HG02884 (cell line): ENCODE measurements at regions not wholly inside any gene's neighbourhood (a gene's known extent, or its start where the extent isn't known, plus 50 kb on each side); places are given as distances from the start of the nearest gene placed in this dataset.
"Not testable (repeated sequence)": the region's sequence is repeated elsewhere in the genome, so short reads cannot be mapped to it uniquely, and the experiment has no call there.

Source experiments
- ATAC-seq: cut with Tn5 transposase; IDR thresholded peaks from one replicate; pipeline ENCODE4 v1.9.1; 2021; ENCODE audit warnings: mild to moderate bottlenecking, moderate library complexity; ENCODE audit not compliant: unreplicated experiment

DNA sequence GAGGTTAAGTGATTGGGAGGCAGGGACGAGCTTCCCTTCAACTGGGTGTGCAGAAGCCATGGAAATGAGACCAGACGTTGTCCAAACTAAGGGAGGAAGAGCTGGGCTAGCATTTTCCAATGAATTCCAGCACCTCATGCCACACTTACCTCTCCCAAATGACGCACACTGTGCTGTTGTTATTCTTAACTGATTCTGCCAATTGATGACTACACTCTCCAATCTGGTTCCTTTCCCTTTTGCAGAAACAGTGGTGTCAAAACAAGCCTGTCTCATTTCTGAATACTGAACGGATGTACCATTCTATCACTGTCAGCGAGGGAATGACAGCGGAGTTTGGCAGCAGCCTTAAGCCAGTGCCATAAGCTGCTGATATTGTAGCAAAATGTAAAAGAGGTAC lies 380.5 kb upstream of the HNRNPA3 start:
- ATAC-seq: no peak

DNA sequence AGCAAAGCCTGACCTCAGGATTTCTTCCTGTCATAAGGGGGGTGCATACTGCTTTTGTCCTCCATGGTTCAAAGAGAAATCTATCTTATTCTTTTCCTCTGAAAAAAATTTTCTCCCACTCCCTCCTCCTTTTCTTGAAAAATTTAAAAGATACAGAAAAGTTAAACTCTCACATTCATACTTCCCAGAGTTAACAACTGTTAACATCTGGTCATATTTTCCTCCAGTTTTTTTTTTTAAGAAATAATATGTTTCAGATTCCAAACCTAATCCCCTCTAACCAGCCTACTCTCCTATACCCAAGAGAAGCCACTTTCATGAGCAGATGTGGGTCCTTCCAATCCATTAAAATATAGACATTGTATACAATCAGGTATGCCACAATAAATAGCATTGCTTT lies 378.9 kb upstream of the HNRNPA3 start:
- no peak for ATAC-seq

DNA sequence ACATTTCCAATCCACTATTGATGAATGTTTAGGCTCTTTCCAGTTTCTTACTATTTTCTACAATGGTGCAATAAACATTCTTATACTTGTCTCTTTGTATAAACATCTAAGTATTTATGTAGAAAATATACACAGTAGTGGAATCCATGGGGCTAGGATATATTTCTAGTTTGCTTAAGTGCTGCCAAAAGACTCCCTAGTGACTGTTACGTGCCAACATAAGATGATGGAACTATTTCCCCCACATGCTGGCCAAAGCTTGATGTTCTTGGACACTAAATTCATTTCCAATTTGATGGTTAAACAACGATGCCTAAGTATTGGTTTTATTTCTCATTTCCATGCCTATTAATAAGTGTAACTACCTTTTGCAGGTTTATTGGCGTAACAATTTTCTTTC lies 378.4 kb upstream of the HNRNPA3 start:
- no peak for ATAC-seq

DNA sequence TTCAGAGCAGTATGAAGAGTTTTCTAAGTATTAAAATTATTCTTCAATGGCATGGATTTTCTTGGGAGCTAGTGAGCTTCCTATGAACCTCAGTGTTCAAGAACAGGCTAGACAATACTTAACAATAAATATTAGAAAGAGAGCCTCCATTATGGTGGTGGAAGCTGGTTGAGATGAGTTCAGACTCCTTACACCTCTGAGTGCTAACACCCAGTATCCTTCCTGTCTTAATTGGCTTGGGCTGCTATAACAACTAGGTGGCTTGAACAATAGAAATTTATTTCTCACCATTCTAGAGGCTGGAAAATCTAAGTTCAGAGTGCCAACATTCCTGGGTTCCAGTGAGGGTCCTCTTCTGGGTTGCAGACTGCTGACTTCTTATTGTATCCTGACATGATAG lies 369.4 kb upstream of the HNRNPA3 start:
- ATAC-seq: no peak

DNA sequence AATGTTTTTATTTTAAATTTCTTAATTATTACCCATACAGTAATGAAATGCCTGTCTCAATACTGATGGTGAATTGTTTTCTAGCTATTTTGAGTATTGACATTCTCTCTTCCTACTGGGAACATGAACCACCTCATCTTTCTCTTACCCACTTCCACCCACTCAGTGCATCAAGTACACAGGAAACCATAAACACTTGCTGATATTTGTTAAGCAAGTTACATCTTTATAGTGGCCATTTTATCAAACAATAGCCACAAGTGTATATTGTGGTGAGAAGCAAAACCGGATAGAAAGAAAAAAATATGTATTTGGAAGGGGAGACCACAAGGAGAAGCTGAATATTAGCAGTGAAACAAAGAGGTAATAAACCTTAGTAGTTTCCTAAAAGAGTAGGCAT lies 368.1 kb upstream of the HNRNPA3 start:
- no peak for ATAC-seq

DNA sequence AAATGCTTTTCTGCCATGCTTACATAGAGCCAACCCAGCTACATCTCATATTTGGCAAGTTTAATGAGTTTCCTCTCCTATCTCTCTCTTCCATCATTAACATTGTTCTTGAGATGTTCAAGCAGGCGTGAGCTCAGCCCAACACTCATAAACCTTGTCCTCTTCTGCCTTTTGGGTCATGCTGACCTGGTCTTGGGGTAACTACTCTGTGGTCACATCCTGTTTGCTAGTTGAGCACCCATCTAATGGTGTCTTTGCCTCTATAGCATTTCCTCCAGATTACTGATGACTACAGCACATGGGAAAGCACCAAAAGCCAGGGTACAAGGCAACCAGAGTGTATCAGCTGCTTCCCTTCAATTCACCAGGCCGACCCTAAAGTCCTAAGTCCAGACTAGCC lies 366.9 kb upstream of the HNRNPA3 start:
- ATAC-seq: no peak

DNA sequence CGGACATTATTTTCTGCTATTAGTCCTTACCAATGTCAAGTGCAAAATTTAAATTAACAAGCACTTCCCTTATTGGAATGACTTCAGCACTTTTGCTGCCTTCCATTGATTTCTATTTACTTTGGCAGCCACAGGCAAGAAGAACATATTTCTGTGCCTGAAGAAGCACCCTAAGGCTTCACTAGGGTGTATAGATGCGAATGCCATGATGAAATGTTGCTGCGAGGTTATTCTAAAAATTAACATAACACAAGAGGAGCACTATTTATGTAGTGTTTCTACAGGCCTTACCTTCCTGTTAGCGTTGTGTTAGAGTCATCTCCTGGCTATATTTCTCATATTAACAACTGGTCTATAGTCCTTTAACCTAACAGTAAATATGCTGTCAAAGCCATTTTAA lies 365.0 kb upstream of the HNRNPA3 start:
- ATAC-seq: no peak

DNA sequence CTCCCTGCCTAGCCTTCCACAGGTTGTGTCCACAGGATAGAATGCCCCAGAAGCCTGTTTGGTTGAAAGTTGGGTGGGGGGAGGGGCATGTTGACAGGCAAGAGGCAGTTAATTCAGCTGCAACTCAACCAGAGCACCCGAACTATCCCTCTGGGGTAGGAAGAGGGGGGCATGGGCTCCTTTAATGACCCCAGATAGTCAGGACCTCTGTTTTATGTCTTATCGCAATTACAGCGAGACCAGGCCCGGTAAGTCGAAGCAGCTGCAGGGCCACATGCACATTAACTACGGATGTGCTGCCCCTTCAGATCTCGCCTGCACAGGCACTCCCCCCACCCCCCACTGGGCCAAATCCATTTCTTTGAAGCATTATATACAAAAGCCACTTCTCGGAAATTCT lies 363.8 kb upstream of the HNRNPA3 start:
- no peak for ATAC-seq

DNA sequence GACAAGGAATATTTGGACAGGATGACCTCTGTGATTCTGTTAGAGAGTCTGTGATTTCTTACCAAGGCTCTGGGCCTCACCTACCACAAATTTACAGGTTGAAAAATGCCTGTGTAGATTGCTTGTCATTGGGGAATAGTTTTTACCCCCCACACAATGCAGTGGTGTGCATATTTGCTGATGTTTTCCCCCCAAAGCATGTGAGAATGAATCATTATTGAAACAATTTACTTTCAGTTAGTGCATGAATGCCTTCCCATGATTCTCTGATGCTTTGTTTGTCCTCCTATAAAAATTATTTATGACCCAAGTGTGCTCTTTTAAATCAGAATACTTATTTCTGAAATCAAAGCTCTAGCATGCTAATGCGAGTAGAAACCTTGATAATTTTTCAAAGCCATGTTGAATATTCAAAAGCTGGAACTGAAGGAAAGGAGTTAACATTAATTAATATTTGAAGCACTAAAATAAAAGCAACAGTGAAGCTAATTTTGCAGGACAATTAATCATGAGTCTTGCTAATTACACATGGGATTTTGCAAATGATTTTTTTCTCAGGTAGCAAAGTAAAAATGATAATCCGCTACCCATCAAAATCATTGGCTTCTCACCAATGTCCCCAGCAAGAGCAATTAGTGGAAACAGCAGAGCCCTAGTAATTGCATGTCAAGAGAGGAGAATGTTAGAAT lies 361.2 kb upstream of the HNRNPA3 start:
- ATAC-seq: no peak

DNA sequence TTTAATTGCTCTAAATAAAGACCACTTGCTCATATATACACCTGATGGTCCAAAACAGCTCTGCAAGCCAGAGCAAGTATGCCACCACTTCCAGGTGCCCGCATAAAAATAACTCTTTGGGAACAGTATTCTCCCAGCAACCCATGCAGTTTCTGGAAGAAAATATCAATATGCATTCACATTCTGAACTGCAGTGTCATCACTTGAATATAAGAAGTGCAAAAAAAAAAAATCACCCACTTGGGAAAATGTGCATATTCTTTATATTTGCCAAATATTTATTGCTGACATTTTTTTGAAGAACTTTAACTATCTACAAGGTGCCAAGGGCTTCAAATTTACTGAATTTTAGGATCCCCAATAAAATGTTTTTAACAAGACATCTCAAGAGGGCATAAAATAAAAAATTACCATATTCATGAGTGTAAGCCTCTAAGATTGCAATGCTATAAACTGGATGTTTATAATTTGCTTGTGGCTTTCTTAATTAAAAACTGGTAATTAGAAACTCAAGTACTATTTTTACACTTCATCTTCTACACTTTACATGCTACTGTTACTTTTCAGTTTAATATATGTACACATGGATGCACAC lies 360.6 kb upstream of the HNRNPA3 start:
- no peak for ATAC-seq

DNA sequence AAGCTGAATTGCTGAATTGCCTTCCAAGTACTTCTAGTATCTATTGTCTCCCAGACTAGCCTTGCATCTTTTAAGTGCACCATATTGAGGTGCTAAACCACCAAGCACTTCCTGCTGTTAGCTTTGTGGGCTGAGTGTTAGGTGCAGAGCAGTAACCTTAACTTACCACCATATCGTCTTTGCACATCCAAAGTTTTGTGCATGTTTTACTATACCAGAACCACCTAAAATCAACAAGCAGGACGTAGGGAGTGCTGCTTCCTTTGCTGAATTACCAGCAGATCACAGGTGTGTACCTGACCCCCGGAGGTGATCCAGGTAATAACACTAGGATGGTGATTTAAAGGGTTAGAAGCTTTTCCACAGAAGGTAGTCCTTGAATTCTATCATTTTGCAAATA lies 359.9 kb upstream of the HNRNPA3 start:
- no peak for ATAC-seq

DNA sequence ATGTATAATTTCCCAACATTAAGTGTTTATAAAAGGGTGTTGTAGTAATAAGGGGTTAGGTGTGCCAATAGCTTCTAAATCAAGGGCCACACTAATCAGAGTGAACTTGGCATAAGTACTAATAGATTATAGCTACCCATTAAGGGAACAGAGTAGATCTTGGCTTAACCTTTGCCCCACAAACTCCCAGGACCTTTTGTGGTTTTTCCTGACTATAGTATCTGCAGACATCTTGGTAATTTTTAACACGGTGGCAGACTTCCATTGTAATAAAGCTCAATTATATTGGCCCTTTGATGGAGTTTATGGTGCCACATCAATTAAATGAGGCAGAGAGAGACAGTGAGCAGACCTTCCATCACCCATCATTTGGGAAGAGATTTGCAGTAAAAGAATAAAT lies 358.5 kb upstream of the HNRNPA3 start:
- no peak for ATAC-seq

DNA sequence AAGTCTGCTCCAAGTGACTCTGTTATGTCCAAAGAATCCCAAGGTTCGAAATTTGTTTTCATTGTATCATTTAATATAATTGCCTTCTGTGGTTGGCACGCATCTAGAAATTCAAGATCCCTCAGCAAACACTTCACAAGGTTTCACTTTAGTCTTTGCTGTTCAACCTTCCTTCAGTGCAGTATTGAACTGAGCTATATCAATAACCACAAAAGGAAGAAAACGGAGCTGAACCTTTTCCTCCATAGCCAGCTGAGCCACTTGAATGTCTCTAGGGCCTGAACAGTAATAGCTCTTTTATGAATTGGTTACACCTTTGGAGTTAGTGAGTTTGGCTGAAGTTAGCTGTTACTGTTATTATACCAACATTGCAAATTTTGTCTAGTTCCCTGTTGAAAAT lies 357.7 kb upstream of the HNRNPA3 start:
- no peak for ATAC-seq

DNA sequence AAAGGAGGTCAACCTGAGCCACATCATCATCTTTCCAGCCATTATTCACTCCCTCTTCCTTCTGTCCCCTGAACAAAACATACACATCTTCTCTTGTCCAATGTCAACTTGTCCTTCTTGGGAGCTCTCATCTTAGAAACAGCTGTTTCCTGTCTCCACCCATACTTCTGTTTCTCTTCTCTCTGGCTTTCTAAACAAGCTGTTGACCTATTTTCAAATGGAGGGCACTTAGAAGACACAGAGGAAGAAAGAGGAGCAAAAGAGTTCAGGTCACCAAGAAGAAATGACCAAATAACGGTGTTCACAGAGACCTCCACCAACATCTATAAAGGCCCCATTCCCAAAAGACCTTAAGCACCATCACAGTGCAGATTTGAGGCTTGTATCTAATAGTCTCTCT lies 355.9 kb upstream of the HNRNPA3 start:
- no peak for ATAC-seq

DNA sequence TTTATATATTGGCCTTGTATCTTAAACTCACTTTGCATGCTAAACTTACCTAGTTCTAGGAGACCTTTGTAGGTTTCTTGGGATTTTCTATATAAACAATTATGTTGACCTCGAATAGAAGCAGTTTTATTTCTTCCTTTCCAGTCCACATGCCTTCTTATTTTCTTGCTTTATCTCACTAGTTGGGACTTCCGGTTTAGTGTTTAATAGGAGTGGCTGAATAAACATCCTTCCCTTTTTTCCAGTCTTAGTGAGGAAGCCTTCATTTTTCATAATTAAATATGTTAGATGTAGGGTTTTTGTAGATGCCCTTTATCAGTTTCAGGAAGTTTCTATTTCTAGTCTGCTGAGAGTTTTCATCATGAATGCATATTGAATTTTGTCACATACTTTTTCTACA lies 347.3 kb upstream of the HNRNPA3 start:
- ATAC-seq: no peak

DNA sequence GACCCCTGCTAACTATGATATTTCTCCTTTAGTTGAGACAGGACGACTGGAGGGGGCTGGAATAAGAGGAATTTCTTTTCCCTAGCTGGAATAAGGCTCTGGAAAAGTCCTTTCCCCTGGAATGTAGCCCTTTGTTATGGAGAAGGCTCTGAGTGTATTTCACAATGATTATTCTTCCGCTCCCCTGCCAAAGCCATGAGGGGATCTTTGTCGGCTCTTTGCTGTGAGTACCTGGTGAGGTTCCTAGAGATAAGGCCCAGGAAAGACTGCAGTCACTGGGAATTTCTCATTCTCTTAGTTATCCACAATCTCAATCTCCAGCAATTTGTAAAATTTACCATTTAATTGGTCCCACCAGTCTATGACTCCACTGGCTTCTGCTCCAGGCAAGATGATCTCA lies 340.2 kb upstream of the HNRNPA3 start:
- ATAC-seq: no peak

DNA sequence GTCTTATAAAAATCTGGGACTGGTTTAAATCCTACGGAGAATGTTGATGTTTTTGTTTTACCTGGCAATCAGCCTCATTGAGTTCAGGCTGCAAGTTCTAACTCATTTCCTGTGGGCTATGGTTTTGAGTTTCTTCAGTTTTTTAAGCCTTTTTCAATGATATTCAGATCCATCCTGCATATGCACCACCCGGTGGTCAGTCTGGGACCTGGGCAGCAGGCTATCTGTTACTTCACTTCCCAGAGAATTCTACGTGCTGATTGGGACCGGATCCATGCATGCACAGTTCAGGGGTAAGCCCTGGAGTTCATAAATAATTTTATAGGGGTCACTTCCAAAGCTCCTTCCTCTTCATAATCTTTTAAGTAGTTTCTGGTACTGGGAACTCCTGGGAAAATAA lies 339.2 kb upstream of the HNRNPA3 start:
- no peak for ATAC-seq

DNA sequence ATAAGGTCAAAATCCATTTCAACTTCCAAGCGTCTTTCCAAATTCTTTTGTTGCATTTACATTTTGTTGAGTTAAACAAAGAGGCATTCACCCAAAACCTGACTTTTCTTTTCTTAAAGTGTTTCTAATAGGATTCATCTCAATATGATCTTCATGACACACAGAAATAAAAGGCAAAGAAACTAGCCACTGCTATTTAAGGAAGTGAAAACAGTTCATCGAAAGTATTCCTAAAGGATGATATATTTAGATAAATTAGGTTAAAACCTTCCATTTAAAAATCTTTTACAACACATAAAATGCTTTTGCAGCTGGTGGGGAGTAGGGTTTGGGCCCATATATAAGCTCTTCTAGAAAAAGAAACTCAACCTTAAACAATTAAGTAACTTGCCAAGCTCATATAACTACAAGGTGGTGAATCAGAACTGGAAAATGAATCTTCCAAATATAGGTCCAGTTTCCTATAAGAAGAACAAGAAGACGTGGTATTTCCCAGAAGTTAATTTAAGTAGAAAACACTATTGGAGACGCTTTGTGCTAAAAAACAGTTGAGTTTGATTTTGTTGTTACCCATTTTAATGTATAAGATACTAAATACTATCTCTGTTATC lies 336.0 kb upstream of the HNRNPA3 start:
- no peak for ATAC-seq

DNA sequence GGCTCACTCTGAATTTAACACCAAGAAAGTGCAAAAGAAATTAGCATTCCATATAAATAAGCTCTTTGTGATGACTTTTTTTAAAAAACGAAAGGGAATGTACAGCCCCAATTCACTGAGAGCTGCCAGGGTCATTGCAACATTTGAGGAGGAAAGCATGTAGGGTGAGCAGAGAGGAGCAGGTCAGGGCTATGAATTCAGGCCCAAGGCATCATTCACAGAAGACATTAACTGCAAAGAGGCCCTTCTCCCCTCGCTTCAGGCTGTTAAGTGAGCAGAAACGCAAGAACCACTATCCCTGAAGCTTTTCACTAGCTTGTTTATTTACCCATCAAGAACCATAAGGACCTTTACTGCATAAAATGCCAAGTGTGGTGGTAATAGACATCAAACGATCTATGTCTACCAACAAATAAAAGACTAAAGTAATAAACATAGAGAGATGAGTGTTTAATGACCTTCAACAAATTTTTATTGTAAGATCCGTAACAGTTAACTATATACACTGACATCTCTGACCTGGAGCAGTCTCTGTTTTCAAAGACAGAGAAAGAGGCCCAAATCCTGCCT lies 333.1 kb upstream of the HNRNPA3 start:
- no peak for ATAC-seq

DNA sequence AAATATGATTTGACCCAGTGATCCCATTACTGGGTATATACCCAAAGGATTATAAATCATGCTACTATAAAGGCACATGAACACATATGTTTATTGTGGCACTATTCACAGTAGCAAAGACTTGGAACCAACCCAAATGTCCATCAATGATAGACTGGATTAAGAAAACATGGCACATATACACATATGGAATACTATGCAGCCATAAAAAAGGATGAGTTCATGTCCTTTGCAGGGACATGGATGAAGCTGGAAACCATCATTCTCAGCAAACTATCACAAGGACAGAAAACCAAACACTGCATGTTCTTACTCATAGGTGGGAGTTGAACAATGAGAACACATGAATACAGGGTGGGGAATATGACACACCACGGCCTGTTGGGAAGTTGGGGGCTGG lies 330.5 kb upstream of the HNRNPA3 start:
- ATAC-seq: not testable (repeated sequence)

DNA sequence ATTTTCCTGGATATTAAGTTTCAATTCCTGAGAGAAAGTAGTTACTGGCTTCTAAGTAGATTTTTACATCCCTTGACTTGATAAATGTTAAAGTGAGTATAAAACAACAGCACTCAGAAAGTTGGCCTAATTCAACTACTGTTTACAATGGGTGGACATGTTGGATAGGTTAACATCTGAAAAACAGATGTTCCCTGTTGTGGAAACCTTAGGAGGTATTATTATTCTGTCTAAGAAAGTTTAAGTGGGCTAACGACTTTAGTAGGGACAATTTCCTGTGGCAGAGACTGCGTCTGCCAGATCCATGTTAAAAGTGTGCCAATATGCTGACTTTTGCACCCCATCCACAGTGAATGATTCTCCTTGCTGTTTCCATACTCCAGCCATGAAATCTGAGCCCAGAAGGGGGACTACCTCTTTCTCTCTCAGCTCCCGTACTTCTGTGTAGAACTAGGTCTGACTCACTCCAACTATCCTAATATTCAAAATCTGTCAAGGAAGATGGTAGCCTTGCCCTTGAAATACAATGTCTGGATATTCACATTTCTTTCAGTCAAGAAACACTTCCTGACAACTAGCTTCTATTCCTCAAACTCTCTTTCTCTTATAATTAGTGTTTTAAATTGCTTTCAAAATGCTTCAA lies 327.5 kb upstream of the HNRNPA3 start:
- ATAC-seq: no peak

DNA sequence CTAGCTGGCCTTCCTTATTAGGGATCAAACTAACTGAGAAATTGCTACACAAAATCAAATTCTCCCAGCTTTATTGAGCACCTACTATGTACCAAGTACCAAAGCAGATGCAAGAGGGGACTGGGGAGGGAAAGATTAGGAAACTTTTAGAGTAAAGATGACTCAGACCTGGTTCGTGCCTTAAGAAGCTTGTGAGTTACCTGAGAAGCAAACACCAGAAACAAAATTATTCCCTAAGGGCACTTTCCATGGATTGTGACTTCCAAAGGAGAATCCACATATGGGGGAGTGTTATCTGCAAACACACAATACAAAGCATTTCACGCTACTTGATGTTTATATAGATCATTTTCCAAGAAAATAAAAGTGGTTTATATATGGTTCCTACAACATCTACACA lies 326.9 kb upstream of the HNRNPA3 start:
- ATAC-seq: no peak
